ENCODE measurements at regions not wholly inside any gene's neighbourhood (a gene's known extent, or its start where the extent isn't known, plus 50 kb on each side); places are given as distances from the start of the nearest gene placed in this dataset.

DNA sequence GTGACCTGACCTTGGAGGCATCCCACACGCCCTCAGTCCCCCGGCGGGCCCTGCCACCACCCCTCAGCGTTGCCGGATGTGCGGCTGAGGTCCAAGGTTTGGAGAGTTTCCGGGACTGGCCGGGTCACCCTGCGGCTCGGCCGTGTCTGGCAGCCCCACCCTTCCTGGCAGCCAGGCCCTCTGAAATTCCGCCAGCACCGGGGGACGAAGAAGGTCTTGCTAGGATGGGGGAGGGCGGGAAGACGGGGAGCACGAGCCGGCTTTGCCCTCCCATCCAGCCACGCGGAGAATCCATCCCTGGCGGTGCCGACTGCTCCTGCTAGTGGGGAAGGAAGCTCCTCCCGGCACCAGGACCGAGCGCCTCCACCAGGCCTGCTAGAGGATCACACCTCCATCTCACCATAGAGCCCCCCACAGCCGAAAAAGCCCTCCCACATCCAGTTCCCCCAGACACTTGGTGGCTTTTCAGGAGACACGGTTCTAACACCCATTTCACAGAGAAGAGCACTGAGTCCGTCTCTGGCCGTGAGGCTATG is 81.5 kb downstream of the CPN2 start:
- TF ChIP-seq CTCF (IDR thresholded peaks at IDR 0.05) (peak; percentile 45 to 84 (median 62)), POLR2A (IDR thresholded peaks at IDR 0.05) (peak in 1 of 4 donors; percentile 4)
